ENCODE measurements at regions not wholly inside any gene's neighbourhood (a gene's known extent, or its start where the extent isn't known, plus 50 kb on each side); places are given as distances from the start of the nearest gene placed in this dataset.
"Not testable (repeated sequence)": the region's sequence is repeated elsewhere in the genome, so short reads cannot be mapped to it uniquely, and the experiment has no call there.

GRCh38 chr12:47348206-47348605 is 268.4 kb upstream of the AMIGO2 start:
- DNase-seq (ENCODE audit: low read depth in 2 of 2): no peak

- DNase-seq (ENCODE audit: low read depth in 2 of 2): no peak
Measured at GRCh38 chr12:47346251-47347019, 266.7 kb upstream of the AMIGO2 start.

- no peak for DNase-seq (ENCODE audit: low read depth in 2 of 2)
Measured at GRCh38 chr12:47343684-47344567, 264.2 kb upstream of the AMIGO2 start.

- DNase-seq (ENCODE audit: low read depth in 2 of 2): no peak
Measured at GRCh38 chr12:47340411-47341015, 260.8 kb upstream of the AMIGO2 start.

GRCh38 chr12:47337581-47337980 is 257.8 kb upstream of the AMIGO2 start:
- no peak for DNase-seq (ENCODE audit: low read depth in 2 of 2)

GRCh38 chr12:47333271-47333858 is 253.6 kb upstream of the AMIGO2 start:
- not testable (repeated sequence) for DNase-seq (ENCODE audit: low read depth in 2 of 2)

- no peak for DNase-seq (ENCODE audit: low read depth in 2 of 2)
Measured at GRCh38 chr12:47328831-47329545, 249.2 kb upstream of the AMIGO2 start.

- DNase-seq (ENCODE audit: low read depth in 2 of 2): no peak
Measured at GRCh38 chr12:47326190-47326589, 246.4 kb upstream of the AMIGO2 start.

GRCh38 chr12:47323802-47324201 is 244.0 kb upstream of the AMIGO2 start:
- no peak for DNase-seq (ENCODE audit: low read depth in 2 of 2)

GRCh38 chr12:47321436-47321835 is 241.7 kb upstream of the AMIGO2 start:
- DNase-seq (ENCODE audit: low read depth in 2 of 2): no peak

- DNase-seq (ENCODE audit: low read depth in 2 of 2): no peak
Measured at GRCh38 chr12:47319746-47320145, 240.0 kb upstream of the AMIGO2 start.

GRCh38 chr12:47318963-47319362 is 239.2 kb upstream of the AMIGO2 start:
- DNase-seq (ENCODE audit: low read depth in 2 of 2): no peak

- no peak for DNase-seq (ENCODE audit: low read depth in 2 of 2)
Measured at GRCh38 chr12:47317175-47317915, 237.6 kb upstream of the AMIGO2 start.

GRCh38 chr12:47316609-47317049 is 236.9 kb upstream of the AMIGO2 start:
- no peak for DNase-seq (ENCODE audit: low read depth in 2 of 2)

GRCh38 chr12:47314996-47315395 is 235.2 kb upstream of the AMIGO2 start:
- no peak for DNase-seq (ENCODE audit: low read depth in 2 of 2)

- DNase-seq (ENCODE audit: low read depth in 2 of 2): no peak
Measured at GRCh38 chr12:47312808-47313426, 233.2 kb upstream of the AMIGO2 start.

- no peak for DNase-seq (ENCODE audit: low read depth in 2 of 2)
Measured at GRCh38 chr12:47312147-47312546, 232.4 kb upstream of the AMIGO2 start.

GRCh38 chr12:47311568-47311967 is 231.8 kb upstream of the AMIGO2 start:
- no peak for DNase-seq (ENCODE audit: low read depth in 2 of 2)

GRCh38 chr12:47311010-47311409 is 231.3 kb upstream of the AMIGO2 start:
- no peak for DNase-seq (ENCODE audit: low read depth in 2 of 2)

- no peak for DNase-seq (ENCODE audit: low read depth in 2 of 2)
Measured at GRCh38 chr12:47308672-47309071, 228.9 kb upstream of the AMIGO2 start.
